Amygdala (tissue), 56 donors: ENCODE measurements at regions not wholly inside any gene's neighbourhood (a gene's known extent, or its start where the extent isn't known, plus 50 kb on each side); places are given as distances from the start of the nearest gene placed in this dataset.
"Not testable (repeated sequence)": the region's sequence is repeated elsewhere in the genome, so short reads cannot be mapped to it uniquely, and the experiment has no call there.

Source experiments
- DNase-seq, 56 donors: peaks; one replicate each; lab custom pipeline; 2025; lab: John Stamatoyannopoulos, UW

DNA sequence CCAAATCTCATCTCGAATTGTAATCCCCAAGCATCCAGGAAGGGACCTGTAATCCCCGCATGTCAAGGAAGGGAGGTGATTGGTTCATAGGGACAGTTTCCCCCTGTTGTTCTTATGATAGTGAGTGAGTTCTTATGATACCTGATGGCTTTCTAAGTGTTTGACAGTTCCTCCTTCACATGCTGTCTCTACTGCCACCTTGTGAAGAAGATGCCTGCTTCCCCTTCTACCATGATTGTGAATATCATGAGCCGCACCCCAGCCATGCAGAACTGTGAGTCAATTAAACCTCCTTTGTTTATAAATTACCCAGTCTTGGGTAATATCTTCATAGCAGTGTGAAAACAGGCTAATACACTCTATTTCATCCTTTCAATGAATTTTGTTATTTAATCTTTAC lies 446.7 kb downstream of the RNF144A start:
- DNase-seq: no peak

DNA sequence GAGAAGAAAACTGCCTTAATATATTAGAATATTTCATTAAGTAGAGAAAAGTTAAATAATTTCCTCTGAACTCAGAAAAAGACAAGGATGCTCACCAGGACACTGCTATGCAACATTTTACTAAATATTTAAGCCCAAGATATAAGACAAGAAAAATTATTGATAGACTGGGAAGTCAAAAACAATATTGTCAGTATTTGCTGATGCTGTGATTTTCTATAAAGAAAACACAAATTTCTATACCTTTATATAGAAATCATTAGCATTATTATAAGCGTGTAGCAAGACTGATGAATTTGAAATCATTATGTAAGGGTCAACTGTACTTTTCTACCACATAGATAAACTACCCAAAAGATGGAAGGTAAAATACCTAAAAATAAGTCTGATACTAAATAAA lies 451.0 kb downstream of the RNF144A start:
- no peak for DNase-seq

DNA sequence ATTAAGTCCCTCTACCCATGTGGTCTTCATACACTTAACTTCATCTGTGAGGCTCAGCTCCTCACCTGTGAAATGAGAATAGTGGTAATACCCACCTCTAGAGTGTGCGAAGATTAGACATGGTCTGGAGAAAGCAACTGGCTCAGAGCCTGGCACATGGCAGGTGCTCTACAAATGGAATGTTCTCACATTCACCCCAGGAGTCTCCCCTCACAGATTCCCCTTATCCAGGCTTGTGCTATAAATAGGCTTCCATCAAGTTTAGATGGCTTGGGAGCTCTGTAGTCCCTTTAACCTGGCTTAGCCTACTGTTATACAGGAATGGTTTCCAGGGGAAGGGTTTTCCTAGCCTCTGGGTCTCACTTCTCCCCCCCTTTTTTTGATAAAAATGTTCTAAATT lies 455.9 kb downstream of the RNF144A start:
- DNase-seq: no peak

DNA sequence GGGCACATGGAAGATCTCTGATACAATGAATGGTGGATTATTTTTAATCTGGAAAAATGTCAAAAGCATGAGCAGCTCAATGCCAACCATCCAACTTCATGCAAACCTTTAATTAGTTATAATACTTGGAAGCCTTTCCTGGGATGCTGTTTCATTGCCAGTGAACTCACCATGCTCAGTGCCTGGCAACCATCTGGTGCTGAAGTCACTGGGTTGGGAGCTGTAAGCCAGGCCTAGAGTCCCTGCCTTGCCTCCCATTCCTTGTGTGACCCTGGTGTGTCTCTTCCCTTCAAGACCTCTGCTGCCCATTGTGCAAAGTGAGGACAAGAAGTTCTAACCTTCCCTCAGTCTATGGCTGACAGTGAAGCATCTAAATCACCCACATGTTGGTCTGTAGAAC lies 458.7 kb downstream of the RNF144A start:
- no peak for DNase-seq

DNA sequence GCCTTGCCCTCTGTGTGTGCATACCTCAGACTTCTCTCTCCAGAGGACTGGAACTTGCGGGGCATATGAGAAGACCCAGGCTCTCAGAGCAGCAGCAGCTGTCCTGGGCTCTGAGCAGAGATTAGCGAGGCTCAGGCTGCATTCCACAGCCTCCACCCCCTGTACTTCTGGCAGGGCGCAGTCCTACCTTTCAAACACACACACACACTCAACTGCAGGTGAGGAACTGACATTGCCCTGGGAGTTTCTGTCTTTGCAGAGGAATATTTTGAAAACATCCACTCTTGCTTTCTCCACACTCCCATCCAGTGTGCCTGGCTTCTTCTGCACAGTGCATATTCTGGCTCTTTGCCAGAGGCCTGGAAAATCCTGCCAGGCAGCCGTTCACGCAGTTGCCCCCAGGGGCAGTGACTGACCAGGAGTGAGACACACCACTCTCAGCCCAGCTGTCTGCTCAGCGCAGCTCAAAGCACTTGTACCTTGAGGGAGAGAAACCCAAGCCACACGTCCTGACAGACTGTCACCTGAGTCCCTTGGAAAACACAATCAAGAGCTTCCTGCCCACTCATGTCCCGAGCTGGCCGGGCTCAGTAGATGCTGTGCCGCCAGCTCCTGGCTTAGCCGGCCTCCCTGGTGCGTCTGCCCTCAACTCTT lies 460.8 kb downstream of the RNF144A start:
- DNase-seq: peak in 4 of 56 donors; percentile 1 to 19 (median 10)

DNA sequence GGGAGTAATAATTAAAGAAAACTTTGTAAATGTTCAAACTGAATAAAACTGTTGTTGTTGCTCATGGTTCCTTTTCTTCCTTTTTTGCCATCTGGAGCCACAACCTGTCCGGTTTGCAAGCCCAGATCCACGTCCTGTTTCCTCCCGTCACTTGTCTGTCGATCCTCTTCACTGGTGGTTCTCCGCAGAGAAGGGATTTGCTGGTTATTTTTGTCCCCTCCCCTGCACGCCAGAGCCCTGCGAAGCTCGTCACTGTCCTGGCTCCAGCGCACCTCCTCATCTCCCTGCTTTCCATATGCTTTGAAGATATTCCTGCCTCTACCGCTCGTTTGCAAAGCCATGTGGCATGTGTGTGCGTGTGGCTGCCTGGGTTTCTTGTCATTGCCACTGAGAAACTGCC lies 461.4 kb downstream of the RNF144A start:
- DNase-seq: peak in 2 of 56 donors; percentile 8 to 14

DNA sequence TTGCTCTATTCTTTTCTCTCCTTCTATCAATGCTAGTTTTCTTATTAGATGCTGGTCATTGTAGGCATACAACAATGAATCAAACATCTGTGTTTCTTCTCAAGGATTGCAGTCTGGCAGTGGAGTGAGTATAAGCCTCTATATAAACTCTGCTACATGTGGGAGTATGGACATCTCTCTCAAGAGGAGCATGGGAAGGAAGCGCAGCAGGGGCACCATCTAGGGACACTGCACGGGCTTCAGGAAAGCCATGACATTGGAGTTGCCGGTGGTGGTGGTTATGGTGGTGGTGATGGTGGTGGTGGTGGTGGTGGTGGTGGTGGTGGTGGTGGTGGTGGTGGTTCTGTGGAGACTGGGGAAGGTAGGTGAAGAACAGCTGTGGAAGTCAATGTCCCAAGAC lies 462.6 kb downstream of the RNF144A start:
- no peak for DNase-seq

DNA sequence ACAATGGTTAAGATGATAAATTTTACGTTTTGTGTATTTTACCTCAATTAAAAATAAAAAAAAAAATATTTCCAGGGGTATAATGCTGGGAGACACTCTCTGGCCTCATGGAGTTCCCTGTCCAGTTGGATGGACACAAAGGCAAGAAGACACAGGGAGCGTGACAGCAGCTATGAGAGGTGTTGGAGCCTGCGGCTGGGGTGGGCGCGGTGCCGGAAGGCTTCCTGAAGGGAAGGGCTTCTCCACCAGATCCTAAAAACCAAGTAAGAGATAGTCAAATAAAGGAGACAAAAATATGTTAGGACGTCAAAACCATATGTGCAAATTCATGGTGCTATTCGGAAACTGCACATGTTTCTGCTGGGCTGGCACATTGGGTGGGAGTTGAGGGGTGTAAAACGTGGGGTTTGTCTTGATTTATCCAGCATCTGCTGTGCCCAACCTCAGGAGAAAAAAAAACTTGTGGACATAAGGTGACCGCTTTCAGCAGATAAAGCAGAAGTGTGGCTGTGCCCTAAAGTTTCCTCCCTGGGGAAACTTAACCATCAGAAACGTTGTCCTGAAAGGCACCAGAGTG lies 467.6 kb downstream of the RNF144A start:
- DNase-seq: no peak

DNA sequence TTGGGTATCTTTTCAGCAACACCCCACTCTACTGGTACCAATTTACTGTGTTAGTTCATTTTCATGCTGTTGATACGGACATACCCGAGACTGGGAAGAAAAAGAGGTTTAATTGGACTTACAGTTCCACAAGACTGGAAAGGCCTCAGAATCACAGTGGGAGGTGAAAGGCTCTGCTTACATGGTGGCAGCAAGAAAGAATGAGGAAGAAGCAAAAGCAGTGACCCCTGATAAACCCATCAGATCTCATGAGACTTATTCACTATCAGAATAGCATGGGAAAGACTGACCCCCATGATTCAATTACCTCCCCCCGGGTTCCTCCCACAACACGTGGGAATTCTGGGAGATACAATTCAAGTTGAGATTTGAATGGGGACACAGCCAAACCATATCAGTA lies 473.1 kb downstream of the RNF144A start:
- DNase-seq: not testable (repeated sequence)

DNA sequence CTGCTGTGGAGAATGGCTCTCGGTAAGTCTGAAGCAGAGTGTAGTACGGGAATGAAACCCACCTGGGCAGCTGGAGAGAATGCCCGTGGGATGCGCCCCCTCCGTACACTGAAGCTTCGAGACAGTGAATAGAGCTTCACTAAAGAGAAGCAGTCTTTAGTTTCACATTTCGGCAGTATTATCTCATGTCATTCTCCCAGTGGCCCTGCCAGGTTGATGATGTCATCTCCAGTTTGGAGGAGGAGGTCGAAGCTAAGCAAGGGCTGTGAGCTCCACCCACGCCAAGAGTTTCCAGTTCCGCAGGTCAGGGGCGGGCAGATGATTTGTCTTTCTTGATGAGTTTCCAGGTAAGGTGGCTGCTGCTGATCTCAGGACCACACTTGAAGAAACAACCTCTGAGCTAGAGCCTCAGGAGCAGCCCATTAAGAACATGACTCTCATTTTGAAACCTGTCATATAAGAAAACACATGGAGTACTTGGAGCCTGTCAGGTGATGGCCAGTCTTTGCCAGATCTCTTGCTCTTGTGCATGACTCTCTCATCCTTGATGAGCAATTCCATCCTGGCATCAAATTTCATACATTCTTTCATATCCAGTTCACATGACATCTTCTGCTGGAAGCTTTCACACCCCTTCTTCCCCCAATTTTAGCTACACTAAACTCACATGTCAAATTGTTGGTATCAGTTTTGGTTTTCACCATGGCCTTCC lies 475.0 kb downstream of the RNF144A start:
- DNase-seq: no peak

DNA sequence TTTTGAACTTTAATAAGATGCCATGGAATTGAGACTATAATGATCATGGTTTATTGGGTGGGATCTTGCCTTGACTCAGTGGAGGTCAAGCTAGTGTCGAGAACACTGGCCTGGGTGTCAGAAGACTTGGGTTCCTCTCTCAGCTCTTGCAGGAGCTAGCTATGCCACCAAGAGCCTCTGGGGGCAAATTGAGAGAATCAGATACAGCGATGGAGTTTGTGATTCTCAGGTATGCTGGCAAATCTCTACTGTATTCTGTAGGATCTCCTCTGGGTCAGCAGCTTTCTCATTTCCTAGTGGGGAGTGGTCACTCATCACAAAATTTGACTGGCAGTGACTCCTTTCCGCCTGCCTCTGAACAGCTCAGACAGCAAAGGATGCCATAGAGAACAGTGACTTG lies 477.0 kb downstream of the RNF144A start:
- no peak for DNase-seq

DNA sequence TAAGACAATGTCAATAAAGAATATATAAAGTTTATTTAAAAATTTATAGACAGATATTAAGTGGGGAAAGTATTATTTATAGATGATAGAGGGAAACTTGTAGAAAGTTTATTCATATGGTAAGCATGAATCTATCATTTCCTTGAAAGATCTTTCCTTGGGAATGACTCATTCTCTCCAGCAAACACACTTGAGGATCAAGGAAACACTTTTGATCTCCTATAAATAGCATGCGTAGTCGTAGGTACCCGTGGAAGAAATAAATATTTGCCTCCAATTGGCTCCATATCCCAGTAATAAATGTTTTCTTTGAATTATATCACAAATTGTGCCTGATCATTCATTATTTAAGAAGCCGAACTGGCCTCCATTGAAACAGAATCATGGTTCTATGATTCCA lies 483.4 kb downstream of the RNF144A start:
- DNase-seq: no peak

DNA sequence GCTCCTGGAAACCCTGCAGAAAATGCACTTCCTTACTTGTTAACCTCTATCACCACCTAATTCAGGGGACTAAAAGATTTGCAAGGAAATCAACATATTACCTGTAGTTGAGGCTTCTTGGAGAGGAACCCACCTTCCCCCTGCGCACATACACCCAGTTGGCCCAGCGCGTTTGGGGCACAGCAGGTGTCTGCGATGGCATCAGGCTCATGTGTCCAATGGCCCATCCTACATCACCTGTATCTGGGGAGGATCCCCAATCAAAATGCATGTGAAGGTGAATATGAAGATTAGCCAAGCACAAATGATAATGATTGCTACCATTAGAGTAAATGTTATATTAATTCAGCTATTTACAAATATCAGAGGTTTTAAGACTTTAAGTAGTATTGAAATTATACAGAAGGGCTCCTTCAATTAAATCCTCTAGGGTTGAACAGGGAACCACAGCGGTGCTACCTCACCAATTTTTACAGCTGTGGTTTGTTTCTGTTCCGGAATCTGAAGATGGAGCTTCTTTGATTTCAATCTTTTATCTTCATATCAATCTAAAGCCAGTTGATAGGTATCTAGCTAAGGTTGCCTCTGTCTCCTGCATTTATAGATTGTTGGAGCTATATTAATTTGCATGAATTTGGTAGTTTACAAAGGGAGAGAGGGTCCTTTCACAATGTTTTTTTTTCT lies 486.0 kb downstream of the RNF144A start:
- DNase-seq: no peak

DNA sequence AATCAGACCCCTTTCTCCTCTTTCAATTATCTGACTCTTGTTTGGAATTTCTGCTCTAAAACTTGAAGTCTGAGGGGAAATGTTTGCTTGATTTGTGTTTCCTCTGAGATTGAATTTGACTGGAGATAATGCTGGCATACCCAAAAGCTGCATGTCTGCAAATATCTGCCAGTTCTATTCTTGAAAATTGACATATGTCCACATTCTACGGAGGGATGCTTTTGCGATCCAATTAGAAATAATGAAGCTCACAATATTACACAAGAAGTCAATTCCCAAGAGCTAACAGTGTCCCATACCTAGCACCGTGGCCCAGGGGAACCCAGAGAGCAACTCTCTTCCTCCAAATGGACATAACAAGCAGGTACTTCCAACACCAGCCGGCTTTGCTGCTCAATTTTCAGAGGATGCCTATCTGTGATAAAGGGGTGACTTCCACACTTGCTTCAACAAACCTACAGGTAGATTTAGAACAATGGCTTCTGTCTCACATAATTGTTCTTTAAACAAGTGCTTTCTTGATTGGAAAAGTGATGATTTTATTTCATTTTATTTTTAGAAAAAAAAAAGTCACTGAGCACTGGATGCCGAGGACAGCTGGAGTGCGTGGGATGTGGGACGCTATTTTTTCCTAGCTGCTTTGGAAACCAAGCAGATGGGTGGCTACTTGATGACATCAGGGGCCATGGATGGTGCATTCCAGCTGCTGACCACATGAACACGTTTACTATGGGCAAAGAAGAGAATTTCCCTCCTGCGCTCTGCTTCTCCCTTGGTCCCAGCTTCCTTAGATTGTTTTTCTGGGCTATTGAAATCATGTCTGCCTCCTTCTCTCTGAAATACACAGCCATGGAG lies 488.9 kb downstream of the RNF144A start:
- peak in 2 of 56 donors; percentile 13 to 22 for DNase-seq

DNA sequence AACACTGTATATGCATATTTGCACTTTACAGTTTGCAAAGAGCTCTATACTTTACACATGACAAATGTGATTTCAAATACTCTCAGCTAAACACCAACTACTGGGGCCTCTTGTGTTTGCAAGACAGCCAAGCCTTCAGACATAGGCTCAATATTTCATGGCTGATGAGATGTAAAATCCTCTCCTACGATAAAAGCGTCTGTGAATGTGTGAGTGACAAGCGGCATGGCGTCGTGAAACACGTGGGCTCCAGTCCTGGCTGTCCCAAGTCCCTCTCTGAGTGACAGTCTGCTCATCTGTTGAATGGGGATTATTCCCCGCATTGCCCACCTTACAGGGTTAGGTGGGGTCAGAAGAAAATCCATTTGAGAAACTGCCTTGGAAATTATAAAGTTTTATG lies 489.8 kb downstream of the RNF144A start:
- no peak for DNase-seq

DNA sequence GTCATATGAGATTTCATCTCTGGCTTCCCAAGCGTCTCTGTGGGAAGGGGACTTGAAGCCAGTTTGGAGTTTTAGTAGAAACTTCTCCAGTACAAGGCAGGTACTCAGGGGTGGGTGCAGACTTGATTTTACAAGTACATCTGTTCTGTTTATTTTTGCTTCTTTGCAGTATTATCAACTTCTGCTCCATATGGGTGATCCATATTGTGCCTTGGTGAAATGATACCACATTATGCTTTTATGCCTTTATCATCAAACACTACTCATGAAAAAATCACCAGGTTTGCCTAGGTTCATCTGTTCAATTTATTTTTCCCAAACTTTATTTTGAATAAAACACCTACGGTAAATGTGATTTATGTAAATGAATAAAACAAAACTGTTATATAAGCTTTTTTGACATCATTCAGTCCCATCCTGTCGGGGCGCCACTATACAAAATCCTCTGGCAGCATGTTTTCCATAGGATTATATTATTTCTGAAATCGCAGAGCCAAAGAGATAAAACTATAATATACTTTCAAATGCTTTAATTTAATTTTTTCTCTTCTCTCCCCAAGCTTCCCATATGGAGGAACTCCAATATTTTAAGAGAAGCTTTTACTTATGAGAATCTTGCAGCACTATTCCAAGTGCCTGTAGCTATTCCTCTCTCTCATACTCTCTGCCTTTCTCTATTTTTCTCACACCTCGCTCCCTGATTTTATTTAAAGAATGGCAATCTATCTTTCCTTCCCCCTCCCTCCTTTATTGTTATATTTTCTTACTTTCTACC lies 490.9 kb downstream of the RNF144A start:
- DNase-seq: no peak

DNA sequence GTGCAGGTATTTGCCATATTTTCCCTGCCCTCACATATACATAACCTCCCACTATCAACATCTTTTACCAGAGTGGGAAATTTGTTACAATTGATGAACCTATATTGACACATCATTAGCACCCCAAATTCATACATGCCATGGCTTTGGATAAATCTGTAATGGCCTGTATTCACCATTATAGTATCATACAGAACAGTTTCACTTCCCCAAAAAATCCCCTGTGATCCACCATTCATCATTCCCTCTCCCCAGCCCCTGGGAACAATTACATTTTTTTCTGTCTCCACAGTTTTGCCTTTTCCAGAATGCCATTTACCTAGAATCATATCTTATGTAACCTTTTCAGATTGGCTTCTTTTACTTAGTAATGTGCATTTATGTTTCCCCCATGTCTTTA lies 494.5 kb downstream of the RNF144A start:
- DNase-seq: no peak

DNA sequence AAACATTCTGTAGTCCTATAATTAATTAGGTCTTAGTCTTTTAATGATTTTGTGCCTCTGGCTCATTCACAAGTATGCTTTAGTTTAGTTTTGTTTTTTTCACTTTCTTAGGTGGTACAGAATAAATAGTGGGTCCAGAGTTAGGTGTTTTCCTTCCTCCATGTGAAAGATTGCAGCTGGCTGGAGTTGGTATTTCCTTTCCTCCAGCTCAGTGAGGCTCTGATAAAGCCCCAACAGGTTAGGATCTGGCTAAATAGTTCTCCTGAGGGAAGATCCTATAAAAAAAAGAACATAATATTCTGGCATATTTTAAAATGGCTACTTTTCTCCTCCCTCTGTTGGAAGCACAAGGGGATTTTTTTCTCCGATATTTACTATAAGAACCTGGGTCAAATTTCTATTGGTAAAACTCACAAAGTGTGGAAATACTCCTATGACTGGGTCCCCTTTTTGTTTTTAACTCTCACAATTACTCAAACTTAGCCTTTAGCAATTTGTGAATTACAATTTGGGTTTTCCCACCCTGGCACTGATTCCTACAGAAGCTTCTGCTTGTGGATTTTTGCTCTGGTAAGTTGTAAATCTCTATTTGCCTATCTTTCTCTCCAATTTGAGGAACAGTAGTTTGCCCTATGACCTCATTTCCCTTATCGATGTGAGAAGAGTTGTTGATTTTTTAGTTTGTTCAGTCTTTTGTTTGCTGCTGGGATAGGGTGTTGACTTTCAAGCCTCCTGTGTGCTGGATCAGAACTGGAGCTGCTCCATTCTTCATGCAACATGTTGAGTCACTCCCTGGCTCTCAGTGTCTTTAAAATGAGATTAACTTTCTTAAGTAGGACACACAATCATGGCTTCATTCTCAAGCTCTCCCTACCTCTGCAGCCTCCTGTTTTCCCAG lies 500.9 kb downstream of the RNF144A start:
- no peak for DNase-seq

DNA sequence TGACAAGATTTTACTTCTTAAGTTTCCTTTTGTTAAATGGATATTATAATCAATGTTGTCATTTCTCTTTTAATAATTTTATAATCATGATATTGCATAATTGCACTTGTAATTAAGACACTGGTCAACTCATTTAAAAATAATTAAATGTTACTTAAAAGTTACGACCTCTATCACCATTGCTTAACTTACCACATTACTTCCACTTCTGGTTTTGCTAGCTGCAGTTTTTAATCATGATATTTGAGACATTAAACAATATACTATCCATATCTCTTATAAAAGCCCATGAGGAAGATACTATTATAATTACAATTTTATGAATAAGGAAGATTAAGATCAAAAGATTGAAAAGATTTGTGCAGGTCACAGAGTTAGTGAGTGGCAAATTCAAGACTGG lies 502.0 kb downstream of the RNF144A start:
- DNase-seq: no peak
